Parathyroid adenoma (tissue), 2 donors: ENCODE measurements at regions not wholly inside any gene's neighbourhood (a gene's known extent, or its start where the extent isn't known, plus 50 kb on each side); places are given as distances from the start of the nearest gene placed in this dataset.

Experiments used
- H2AFZ ChIP-seq: fragments of 300-600 bp; sonication (generic); one replicate; pipeline ENCODE4 v1.7.0; 2017; ENCODE audit warnings: antibody characterized with exemption, mild to moderate bottlenecking
- H3K27ac ChIP-seq: fragments of 300-600 bp; sonication (generic); one replicate; pipeline ENCODE4 v1.7.0; 2017
- H3K27me3 ChIP-seq: fragments of 300-600 bp; sonication (generic); one replicate; pipeline ENCODE4 v1.7.0; 2017; ENCODE audit warnings: low read length; ENCODE audit not compliant: control insufficient read depth, insufficient read depth
- H3K36me3 ChIP-seq: fragments of 300-600 bp; sonication (generic); one replicate; pipeline ENCODE4 v1.7.0; 2017; ENCODE audit warnings: low read length; ENCODE audit not compliant: control insufficient read depth, insufficient read depth
- H3K4me1 ChIP-seq: fragments of 300-600 bp; sonication (generic); one replicate; pipeline ENCODE4 v1.7.0; 2017; ENCODE audit warnings: control low read depth
- H3K4me2 ChIP-seq: fragments of 300-600 bp; sonication (generic); one replicate; pipeline ENCODE4 v1.7.0; 2017; ENCODE audit warnings: low read length
- H3K4me3 ChIP-seq: fragments of 300-600 bp; sonication (generic); one replicate; pipeline ENCODE4 v1.7.0; 2017; ENCODE audit warnings: low read depth, low read length
- H3K79me2 ChIP-seq: fragments of 300-600 bp; sonication (generic); one replicate; pipeline ENCODE4 v1.7.0; 2017; ENCODE audit warnings: control low read depth
- H3K9ac ChIP-seq: fragments of 300-600 bp; sonication (generic); one replicate; pipeline ENCODE4 v1.7.0; 2017; ENCODE audit warnings: mild to moderate bottlenecking
- H3K9me3 ChIP-seq: fragments of 300-600 bp; sonication (generic); one replicate; pipeline ENCODE4 v1.7.0; 2017; ENCODE audit warnings: low read length; ENCODE audit not compliant: control insufficient read depth
- CTCF ChIP-seq: fragments of 300-600 bp; sonication (generic); IDR thresholded peaks from one replicate; pipeline ENCODE4 v1.7.0; 2017; ENCODE audit warnings: antibody characterized with exemption, mild to moderate bottlenecking
- donor health status: primary hyperparathyroidism.

- Histone ChIP-seq H3K27me3 (no peaks in the 10 kb centered on the region), H3K27ac (no peak overlapping the region)
- no peak for TF ChIP-seq CTCF
Observed at GRCh38 chr16:55189682-55190636, 134.0 kb upstream of the IRX6 start.

GRCh38 chr16:55192734-55193133 lies 131.3 kb upstream of the IRX6 start:
- H3K9me3 ChIP-seq, result no peaks in the 10 kb centered on the region
- TF ChIP-seq CTCF, result no peak

More at GRCh38 chr16:55189682-55190636, 134.0 kb upstream of the IRX6 start:
- no peaks in the 10 kb centered on the region for H3K79me2 ChIP-seq
- no peak overlapping the region for H3K9ac ChIP-seq
- H3K9me3 ChIP-seq, result no peaks in the 10 kb centered on the region
- H3K4me3 ChIP-seq, result no peak overlapping the region
- no peak overlapping the region for H2AFZ ChIP-seq
- no peaks in the 10 kb centered on the region for H3K36me3 ChIP-seq
- H3K4me2 ChIP-seq, result no peak overlapping the region
- no peaks in the 10 kb centered on the region for H3K4me1 ChIP-seq

GRCh38 chr16:55203570-55203969 lies 120.4 kb upstream of the IRX6 start:
- Histone ChIP-seq H3K27ac (no peak overlapping the region), H3K27me3 (no peaks in the 10 kb centered on the region), H3K36me3 (no peaks in the 10 kb centered on the region), H3K4me2 (no peak overlapping the region), H3K79me2 (no peaks in the 10 kb centered on the region), H3K9me3 (no peaks in the 10 kb centered on the region), H3K4me3 (no peak overlapping the region), H3K4me1 (no peaks in the 10 kb centered on the region), H3K9ac (no peak overlapping the region), H2AFZ (no peak overlapping the region)
- TF ChIP-seq CTCF, result no peak

More at GRCh38 chr16:55192734-55193133, 131.3 kb upstream of the IRX6 start:
- no peak overlapping the region for H3K4me3 ChIP-seq
- H3K27me3 ChIP-seq, result no peaks in the 10 kb centered on the region
- no peaks in the 10 kb centered on the region for H3K36me3 ChIP-seq
- H3K79me2 ChIP-seq, result no peaks in the 10 kb centered on the region
- H3K27ac ChIP-seq, result no peak overlapping the region
- H3K4me2 ChIP-seq, result no peak overlapping the region
- H3K4me1 ChIP-seq, result no peaks in the 10 kb centered on the region
- no peak overlapping the region for H2AFZ ChIP-seq
- no peak overlapping the region for H3K9ac ChIP-seq

- no peak overlapping the region for H3K4me2 ChIP-seq
- no peaks in the 10 kb centered on the region for H3K4me1 ChIP-seq
- no peaks in the 10 kb centered on the region for H3K79me2 ChIP-seq
- no peaks in the 10 kb centered on the region for H3K36me3 ChIP-seq
- no peak for TF ChIP-seq CTCF
- no peak overlapping the region for H3K27ac ChIP-seq
- no peaks in the 10 kb centered on the region for H3K9me3 ChIP-seq
- H3K27me3 ChIP-seq, result no peaks in the 10 kb centered on the region
- H3K9ac ChIP-seq, result no peak overlapping the region
- H2AFZ ChIP-seq, result no peak overlapping the region
- H3K4me3 ChIP-seq, result no peak overlapping the region
Observed at GRCh38 chr16:55204069-55204468, 119.9 kb upstream of the IRX6 start.
